B cell (primary cell): ENCODE measurements at regions not wholly inside any gene's neighbourhood (a gene's known extent, or its start where the extent isn't known, plus 50 kb on each side); places are given as distances from the start of the nearest gene placed in this dataset.

ENCODE experiments used
- ATAC-seq: fragments of 200-7000 bp; cut with Tn5 transposase; one replicate; pipeline ENCODE4 v1.10.0; 2021; ENCODE audit warnings: low read depth, mild to moderate bottlenecking, moderate number of reproducible peaks, moderate library complexity
- CTCF ChIA-PET: fragments of 350-600 bp; sonication (Branson Sonifier 250); formaldehyde crosslinking; loops from one replicate; lab custom pipeline; 2021; ENCODE audit warnings: antibody characterized with exemption, inconsistent platforms; lab: Charles Lee
- POLR2A ChIA-PET: fragments of 350-600 bp; sonication (Branson Sonifier 250); formaldehyde crosslinking; loops from one replicate; lab custom pipeline; 2021; ENCODE audit warnings: antibody characterized with exemption; lab: Charles Lee
- DNase-seq: peaks from one replicate; pipeline ENCODE4 v3.0.0; 2013
- H2AFZ ChIP-seq: 2 replicates; pipeline ENCODE4 v1.6.1; 2012; ENCODE audit warnings: mild to moderate bottlenecking, low read depth, low read length; ENCODE audit not compliant: insufficient read depth, poor library complexity, severe bottlenecking
- H3K27ac ChIP-seq, 2 donors: 1 replicate in 1 of 2; 2 replicates in 1 of 2; pipeline ENCODE4 v1.5.1; 2012 to 2013; ENCODE audit warnings: low read length in 2 of 2, mild to moderate bottlenecking in 2 of 2, moderate library complexity in 1 of 2
- H3K27me3 ChIP-seq, 4 experiments: fragments of 200-600 bp in 1 of 4; sonication (generic) in 1 of 4; replicated peaks in 1 of 4; 1 replicate in 2 of 4; 2 replicates in 2 of 4; pipeline versions ENCODE4 v1.6.1 to v1.7.0; 2013 to 2016; ENCODE audit warnings: low read length in 3 of 4, mild to moderate bottlenecking in 2 of 4, mixed read lengths in 1 of 4, moderate library complexity in 1 of 4; ENCODE audit not compliant: insufficient read depth in 4 of 4, control insufficient read depth in 3 of 4; ENCODE audit errors: control extremely low read depth in 1 of 4
- H3K36me3 ChIP-seq, 2 experiments: replicated peaks in 1 of 2; 1 replicate in 1 of 2; 2 replicates in 1 of 2; pipeline versions ENCODE4 v1.6.1 to v1.7.1; 2013; ENCODE audit warnings: low read length in 1 of 2; ENCODE audit not compliant: insufficient read depth in 2 of 2, control insufficient read depth in 1 of 2; ENCODE audit errors: control extremely low read depth in 1 of 2, extremely low read depth in 1 of 2
- H3K4me1 ChIP-seq, 2 donors: fragments of 200-600 bp in 1 of 2; sonication (generic) in 1 of 2; 1 replicate in 1 of 2; 2 replicates in 1 of 2; pipeline versions ENCODE4 v1.5.1 to v1.6.1; 2013 to 2017; ENCODE audit warnings: low read length in 2 of 2; ENCODE audit not compliant: control insufficient read depth in 2 of 2, insufficient read depth in 2 of 2
- H3K4me2 ChIP-seq: replicated peaks from 2 replicates; pipeline ENCODE3; 2012; ENCODE audit warnings: mild to moderate bottlenecking, low read depth, low read length; ENCODE audit not compliant: poor library complexity, severe bottlenecking
- H3K4me3 ChIP-seq, 5 experiments: fragments of 200-600 bp in 1 of 5; sonication (generic) in 1 of 5; 1 replicate in 3 of 5; 2 replicates in 2 of 5; pipeline versions ENCODE4 v1.5.1 to v1.7.0; 2011 to 2016; ENCODE audit warnings: low read length in 4 of 5, mild to moderate bottlenecking in 4 of 5, low read depth in 2 of 5, control low read depth in 1 of 5, moderate library complexity in 1 of 5; ENCODE audit not compliant: insufficient read depth in 1 of 5; ENCODE audit errors: control extremely low read depth in 1 of 5, extremely low read depth in 1 of 5
- H3K79me2 ChIP-seq: fragments of 200-600 bp; sonication (generic); one replicate; pipeline ENCODE4 v1.6.0; 2016; ENCODE audit warnings: low read length; ENCODE audit not compliant: control insufficient read depth, insufficient read depth
- H3K9ac ChIP-seq: fragments of 200-600 bp; sonication (generic); 2 replicates; pipeline ENCODE4 v1.6.1; 2017; ENCODE audit warnings: mild to moderate bottlenecking, low read length, moderate library complexity
- H3K9me3 ChIP-seq, 3 donors: one replicate each; pipeline versions ENCODE4 v1.6.1 to v1.7.1; 2013; ENCODE audit warnings: low read length in 2 of 3; ENCODE audit not compliant: control insufficient read depth in 2 of 3, insufficient read depth in 1 of 3; ENCODE audit errors: control extremely low read depth in 1 of 3
- H4K20me1 ChIP-seq: 2 replicates; pipeline ENCODE4 v1.6.0; 2012; ENCODE audit warnings: mild to moderate bottlenecking, low read length; ENCODE audit not compliant: insufficient read depth, control insufficient read depth, poor library complexity, severe bottlenecking
- H3K27ac Mint-ChIP-seq: one replicate; pipeline ENCODE4 v1.8.0; 2021; ENCODE audit warnings: mixed read lengths
- H3K27me3 Mint-ChIP-seq: one replicate; pipeline ENCODE4 v1.8.0; 2021; ENCODE audit warnings: mixed read lengths
- H3K4me1 Mint-ChIP-seq: one replicate; pipeline ENCODE4 v1.8.0; 2021; ENCODE audit warnings: mixed read lengths
- H3K4me3 Mint-ChIP-seq: one replicate; pipeline ENCODE4 v1.8.0; 2021; ENCODE audit warnings: mixed read lengths
- H3K9me3 Mint-ChIP-seq: one replicate; pipeline ENCODE4 v1.8.0; 2022; ENCODE audit warnings: mixed read lengths; ENCODE audit not compliant: insufficient read depth
- EZH2 ChIP-seq: IDR thresholded peaks from 2 replicates; pipeline ENCODE4 v1.6.1; 2012; ENCODE audit warnings: borderline replicate concordance, low read depth, mild to moderate bottlenecking, moderate library complexity, low read length; ENCODE audit not compliant: insufficient read depth, poor library complexity, severe bottlenecking
- WGBS: methylation state at CpG from one replicate; pipeline ENCODE4 v1.1.5; 2013; ENCODE audit warnings: missing lambda C conversion rate; ENCODE audit not compliant: insufficient coverage; 5-methylcytosine and 5-hydroxymethylcytosine counted together
- intact Hi-C: fragments of 100-400 bp; cut with micrococcal nuclease; formaldehyde crosslinking; loops from one replicate; pipeline ENCODE4 v1.10.0; 2022
- TF ChIP-seq, protein P1 (sequence below): fragments of 200-600 bp; IDR thresholded peaks from one replicate; pipeline ENCODE4 v1.8.0; 2022; ENCODE audit warnings: antibody characterized with exemption, mild to moderate bottlenecking

- Mint-ChIP-seq H3K9me3 (no peaks in the 10 kb centered on the region), H3K27ac (no peak overlapping the region), H3K4me3 (no peak overlapping the region), H3K4me1 (no peaks in the 10 kb centered on the region), H3K27me3 (no peaks in the 10 kb centered on the region)
- Histone ChIP-seq H3K36me3 (no peaks in the 10 kb centered on the region), H3K4me3 (no peak overlapping the region), H2AFZ (no peak overlapping the region), H3K9ac (no peak overlapping the region), H3K79me2 (no peaks in the 10 kb centered on the region), H3K4me1 (no peaks in the 10 kb centered on the region), H3K9me3 (no peaks in the 10 kb centered on the region), H4K20me1 (no peaks in the 10 kb centered on the region), H3K27ac (no peak overlapping the region), H3K27me3 (no peaks in the 10 kb centered on the region), H3K4me2 (no peak overlapping the region)
- intact Hi-C loops: no loop called here
- TF ChIP-seq, protein P1, sequence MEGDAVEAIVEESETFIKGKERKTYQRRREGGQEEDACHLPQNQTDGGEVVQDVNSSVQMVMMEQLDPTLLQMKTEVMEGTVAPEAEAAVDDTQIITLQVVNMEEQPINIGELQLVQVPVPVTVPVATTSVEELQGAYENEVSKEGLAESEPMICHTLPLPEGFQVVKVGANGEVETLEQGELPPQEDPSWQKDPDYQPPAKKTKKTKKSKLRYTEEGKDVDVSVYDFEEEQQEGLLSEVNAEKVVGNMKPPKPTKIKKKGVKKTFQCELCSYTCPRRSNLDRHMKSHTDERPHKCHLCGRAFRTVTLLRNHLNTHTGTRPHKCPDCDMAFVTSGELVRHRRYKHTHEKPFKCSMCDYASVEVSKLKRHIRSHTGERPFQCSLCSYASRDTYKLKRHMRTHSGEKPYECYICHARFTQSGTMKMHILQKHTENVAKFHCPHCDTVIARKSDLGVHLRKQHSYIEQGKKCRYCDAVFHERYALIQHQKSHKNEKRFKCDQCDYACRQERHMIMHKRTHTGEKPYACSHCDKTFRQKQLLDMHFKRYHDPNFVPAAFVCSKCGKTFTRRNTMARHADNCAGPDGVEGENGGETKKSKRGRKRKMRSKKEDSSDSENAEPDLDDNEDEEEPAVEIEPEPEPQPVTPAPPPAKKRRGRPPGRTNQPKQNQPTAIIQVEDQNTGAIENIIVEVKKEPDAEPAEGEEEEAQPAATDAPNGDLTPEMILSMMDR: no peak
- no peak for TF ChIP-seq EZH2
- POLR2A ChIA-PET: no interaction called here
- no peak for ATAC-seq
- CTCF ChIA-PET: no interaction called here
- 100% methylated on average over 1 of the region's 2 CpGs for WGBS
- no peak for DNase-seq
Measured at GRCh38 chr6:19928461-19928860, 91.3 kb downstream of the ID4 start.

- DNase-seq: no peak
- Histone ChIP-seq H3K36me3 (no peaks in the 10 kb centered on the region), H3K27ac (no peak overlapping the region), H3K9ac (no peak overlapping the region), H3K27me3 (no peaks in the 10 kb centered on the region), H3K79me2 (no peaks in the 10 kb centered on the region), H4K20me1 (no peaks in the 10 kb centered on the region), H3K9me3 (no peaks in the 10 kb centered on the region), H2AFZ (no peak overlapping the region), H3K4me1 (no peaks in the 10 kb centered on the region), H3K4me2 (no peak overlapping the region), H3K4me3 (no peak overlapping the region)
- no peaks in the 10 kb centered on the region for H3K4me1 Mint-ChIP-seq
- no peak for ATAC-seq
- no peaks in the 10 kb centered on the region for H3K27me3 Mint-ChIP-seq
- no peaks in the 10 kb centered on the region for H3K9me3 Mint-ChIP-seq
- POLR2A ChIA-PET: no interaction called here
- no peak overlapping the region for H3K27ac Mint-ChIP-seq
- H3K4me3 Mint-ChIP-seq: no peak overlapping the region
- CTCF ChIA-PET: no interaction called here
- TF ChIP-seq, protein P1: no peak
- no peak for TF ChIP-seq EZH2
- no CpG with 5 or more reads among the region's 1 CpG for WGBS
- intact Hi-C loops: no loop called here
Measured at GRCh38 chr6:19929312-19929711, 92.1 kb downstream of the ID4 start.
